A549 (cell line): ENCODE measurements at regions not wholly inside any gene's neighbourhood (a gene's known extent, or its start where the extent isn't known, plus 50 kb on each side); places are given as distances from the start of the nearest gene placed in this dataset.

Experiments used
- CBX8 ChIP-seq: fragments of 200-600 bp; sonication (generic); IDR thresholded peaks from 2 replicates; pipeline ENCODE4 v1.6.1; 2016
- GATA3 ChIP-seq: IDR thresholded peaks from 2 replicates; pipeline ENCODE4 v1.6.1; 2012; ENCODE audit warnings: borderline replicate concordance
- HDAC2 ChIP-seq: fragments of 200-600 bp; sonication (generic); IDR thresholded peaks from 2 replicates; pipeline ENCODE4 v1.6.1; 2016
- JUNB ChIP-seq: fragments of >200 bp; sonication (Bioruptor Twin); formaldehyde crosslinking; IDR thresholded peaks from 2 replicates; pipeline ENCODE4 v1.6.1; 2016
- KDM5A ChIP-seq: fragments of 200-600 bp; sonication (generic); IDR thresholded peaks from 2 replicates; pipeline ENCODE4 v1.6.1; 2016; ENCODE audit warnings: antibody characterized with exemption, mild to moderate bottlenecking
- MAZ ChIP-seq: fragments of 150-350 bp; IDR thresholded peaks from 2 replicates; pipeline ENCODE4 v1.6.1; 2014; ENCODE audit warnings: antibody characterized with exemption, low read depth, low read length, borderline replicate concordance
- RFX5 ChIP-seq: fragments of 450-650 bp; IDR thresholded peaks from 2 replicates; pipeline ENCODE4 v1.7.1; 2014; ENCODE audit warnings: antibody characterized with exemption, mild to moderate bottlenecking, moderate library complexity
- TF ChIP-seq, protein P1 (sequence below): fragments of >200 bp; sonication (Bioruptor Twin); formaldehyde crosslinking; IDR thresholded peaks from 3 replicates; pipeline ENCODE4 v1.5.1; 2016
- TF ChIP-seq, protein P2 (sequence below): fragments of 200-600 bp; sonication (generic); IDR thresholded peaks from 2 replicates; pipeline ENCODE4 v1.6.1; 2016; ENCODE audit warnings: antibody characterized with exemption, mild to moderate bottlenecking, moderate library complexity
- TF ChIP-seq, protein P3 (sequence below): IDR thresholded peaks from 2 replicates; pipeline ENCODE4 v1.6.1; 2012
- TF ChIP-seq, protein P4 (sequence below): fragments of 450-650 bp; IDR thresholded peaks from 2 replicates; pipeline ENCODE4 v1.6.1; 2014; ENCODE audit warnings: antibody characterized with exemption

DNA sequence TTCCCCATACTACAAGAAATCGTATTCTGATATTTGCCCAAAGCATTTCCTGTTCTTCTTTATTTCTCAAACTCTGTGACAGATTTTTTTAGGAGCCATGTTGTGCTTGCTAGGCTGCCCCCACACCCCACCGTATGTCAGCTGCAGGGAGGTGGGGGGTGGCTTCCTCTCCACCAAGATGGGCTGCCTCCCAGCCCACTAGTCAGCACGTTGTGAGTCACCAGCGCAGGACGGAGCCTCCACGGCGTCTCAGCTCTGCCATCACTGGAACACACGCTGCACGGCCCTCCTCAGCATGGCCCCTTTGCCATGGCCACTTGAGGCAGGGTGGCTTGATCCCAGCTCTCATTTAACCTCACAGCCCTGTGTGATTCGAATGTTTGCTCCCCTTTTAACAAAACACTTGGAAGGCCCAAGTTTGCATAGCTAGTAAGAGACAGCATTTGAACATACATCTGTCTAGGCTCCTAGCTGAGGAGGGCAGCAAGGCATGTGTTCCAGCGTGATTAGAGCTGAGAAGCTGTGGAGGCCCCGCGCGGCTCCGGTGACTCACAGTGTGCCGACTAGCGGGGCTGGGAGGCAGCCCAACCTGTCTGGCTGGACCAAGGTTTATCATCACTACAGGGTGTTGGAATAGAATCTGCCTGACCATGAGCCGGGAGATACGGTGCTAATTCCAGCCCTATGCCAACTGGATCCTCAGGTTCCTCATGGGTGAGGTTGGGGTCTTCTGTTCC, 180.7 kb upstream of the NCAM1 start:
- TF ChIP-seq, protein P1, sequence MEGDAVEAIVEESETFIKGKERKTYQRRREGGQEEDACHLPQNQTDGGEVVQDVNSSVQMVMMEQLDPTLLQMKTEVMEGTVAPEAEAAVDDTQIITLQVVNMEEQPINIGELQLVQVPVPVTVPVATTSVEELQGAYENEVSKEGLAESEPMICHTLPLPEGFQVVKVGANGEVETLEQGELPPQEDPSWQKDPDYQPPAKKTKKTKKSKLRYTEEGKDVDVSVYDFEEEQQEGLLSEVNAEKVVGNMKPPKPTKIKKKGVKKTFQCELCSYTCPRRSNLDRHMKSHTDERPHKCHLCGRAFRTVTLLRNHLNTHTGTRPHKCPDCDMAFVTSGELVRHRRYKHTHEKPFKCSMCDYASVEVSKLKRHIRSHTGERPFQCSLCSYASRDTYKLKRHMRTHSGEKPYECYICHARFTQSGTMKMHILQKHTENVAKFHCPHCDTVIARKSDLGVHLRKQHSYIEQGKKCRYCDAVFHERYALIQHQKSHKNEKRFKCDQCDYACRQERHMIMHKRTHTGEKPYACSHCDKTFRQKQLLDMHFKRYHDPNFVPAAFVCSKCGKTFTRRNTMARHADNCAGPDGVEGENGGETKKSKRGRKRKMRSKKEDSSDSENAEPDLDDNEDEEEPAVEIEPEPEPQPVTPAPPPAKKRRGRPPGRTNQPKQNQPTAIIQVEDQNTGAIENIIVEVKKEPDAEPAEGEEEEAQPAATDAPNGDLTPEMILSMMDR: no peak
- TF ChIP-seq, protein P2, sequence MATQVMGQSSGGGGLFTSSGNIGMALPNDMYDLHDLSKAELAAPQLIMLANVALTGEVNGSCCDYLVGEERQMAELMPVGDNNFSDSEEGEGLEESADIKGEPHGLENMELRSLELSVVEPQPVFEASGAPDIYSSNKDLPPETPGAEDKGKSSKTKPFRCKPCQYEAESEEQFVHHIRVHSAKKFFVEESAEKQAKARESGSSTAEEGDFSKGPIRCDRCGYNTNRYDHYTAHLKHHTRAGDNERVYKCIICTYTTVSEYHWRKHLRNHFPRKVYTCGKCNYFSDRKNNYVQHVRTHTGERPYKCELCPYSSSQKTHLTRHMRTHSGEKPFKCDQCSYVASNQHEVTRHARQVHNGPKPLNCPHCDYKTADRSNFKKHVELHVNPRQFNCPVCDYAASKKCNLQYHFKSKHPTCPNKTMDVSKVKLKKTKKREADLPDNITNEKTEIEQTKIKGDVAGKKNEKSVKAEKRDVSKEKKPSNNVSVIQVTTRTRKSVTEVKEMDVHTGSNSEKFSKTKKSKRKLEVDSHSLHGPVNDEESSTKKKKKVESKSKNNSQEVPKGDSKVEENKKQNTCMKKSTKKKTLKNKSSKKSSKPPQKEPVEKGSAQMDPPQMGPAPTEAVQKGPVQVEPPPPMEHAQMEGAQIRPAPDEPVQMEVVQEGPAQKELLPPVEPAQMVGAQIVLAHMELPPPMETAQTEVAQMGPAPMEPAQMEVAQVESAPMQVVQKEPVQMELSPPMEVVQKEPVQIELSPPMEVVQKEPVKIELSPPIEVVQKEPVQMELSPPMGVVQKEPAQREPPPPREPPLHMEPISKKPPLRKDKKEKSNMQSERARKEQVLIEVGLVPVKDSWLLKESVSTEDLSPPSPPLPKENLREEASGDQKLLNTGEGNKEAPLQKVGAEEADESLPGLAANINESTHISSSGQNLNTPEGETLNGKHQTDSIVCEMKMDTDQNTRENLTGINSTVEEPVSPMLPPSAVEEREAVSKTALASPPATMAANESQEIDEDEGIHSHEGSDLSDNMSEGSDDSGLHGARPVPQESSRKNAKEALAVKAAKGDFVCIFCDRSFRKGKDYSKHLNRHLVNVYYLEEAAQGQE: no peak
- no peak for TF ChIP-seq CBX8
- TF ChIP-seq, protein P3, sequence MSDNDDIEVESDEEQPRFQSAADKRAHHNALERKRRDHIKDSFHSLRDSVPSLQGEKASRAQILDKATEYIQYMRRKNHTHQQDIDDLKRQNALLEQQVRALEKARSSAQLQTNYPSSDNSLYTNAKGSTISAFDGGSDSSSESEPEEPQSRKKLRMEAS: no peak
- TF ChIP-seq MAZ: no peak
- TF ChIP-seq, protein P4, sequence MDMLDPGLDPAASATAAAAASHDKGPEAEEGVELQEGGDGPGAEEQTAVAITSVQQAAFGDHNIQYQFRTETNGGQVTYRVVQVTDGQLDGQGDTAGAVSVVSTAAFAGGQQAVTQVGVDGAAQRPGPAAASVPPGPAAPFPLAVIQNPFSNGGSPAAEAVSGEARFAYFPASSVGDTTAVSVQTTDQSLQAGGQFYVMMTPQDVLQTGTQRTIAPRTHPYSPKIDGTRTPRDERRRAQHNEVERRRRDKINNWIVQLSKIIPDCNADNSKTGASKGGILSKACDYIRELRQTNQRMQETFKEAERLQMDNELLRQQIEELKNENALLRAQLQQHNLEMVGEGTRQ: no peak
- TF ChIP-seq JUNB: no peak
- no peak for TF ChIP-seq HDAC2
- no peak for TF ChIP-seq KDM5A
- no peak for TF ChIP-seq RFX5
- TF ChIP-seq GATA3: no peak
